ENCODE measurements at regions not wholly inside any gene's neighbourhood (a gene's known extent, or its start where the extent isn't known, plus 50 kb on each side); places are given as distances from the start of the nearest gene placed in this dataset.
A peak's percentile ranks its signal among the peaks of the same experiment; 100 is the strongest.
"Not testable (repeated sequence)": the region's sequence is repeated elsewhere in the genome, so short reads cannot be mapped to it uniquely, and the experiment has no call there.

DNA sequence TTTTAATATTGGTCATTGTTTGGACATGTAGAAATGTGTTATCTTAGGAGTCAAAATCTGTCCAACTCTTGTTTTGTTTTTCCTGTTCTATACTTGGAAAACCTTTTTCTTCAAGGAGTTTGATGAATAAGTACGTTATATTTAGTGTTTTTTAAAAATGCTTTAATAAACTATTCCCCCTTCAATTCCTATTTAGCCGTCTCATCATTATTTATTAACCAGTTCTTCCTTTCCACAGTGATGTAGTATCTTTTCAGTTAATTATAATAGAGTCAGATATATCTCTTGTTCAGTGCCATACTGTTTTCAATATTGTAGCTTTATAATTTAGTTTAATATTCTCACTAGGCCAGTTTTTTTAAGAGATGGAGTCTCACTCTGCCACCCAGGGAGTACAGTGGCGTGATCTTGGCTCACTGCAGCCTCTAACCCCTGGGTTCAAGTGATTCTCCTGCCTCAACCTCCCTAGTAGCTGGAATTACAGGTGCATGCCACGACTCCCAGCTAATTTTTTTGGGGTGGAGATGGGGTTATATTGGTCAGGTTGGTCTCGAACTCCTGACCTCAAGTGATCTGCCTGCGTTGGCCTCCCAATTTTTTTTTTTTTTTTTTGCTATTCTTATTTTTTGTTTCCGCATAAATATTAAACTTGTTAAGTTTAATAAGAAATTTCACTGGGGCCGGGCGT lies 72.9 kb downstream of the KPNA2 start:
- Histone ChIP-seq H3K4me2 (ENCODE audit: low read depth, low read length) (no peak overlapping the region), H2BK20ac (ENCODE audit: low read depth, low read length) (no peak overlapping the region), H3K9ac (ENCODE audit: low read depth, low read length) (no peak overlapping the region), H3K9me1 (ENCODE audit: insufficient read depth, low read length) (no peaks in the 10 kb centered on the region), H3K18ac (ENCODE audit: low read depth, low read length) (no peak overlapping the region), H3K4me1 (ENCODE audit: control insufficient read depth, insufficient read depth, low read length) (no peaks in the 10 kb centered on the region), H3K9me3 (ENCODE audit: control insufficient read depth, insufficient read depth, low read length) (peaks cover 2% of the 10 kb centered on the region; the same call in 1 of the 2 replicates), H4K20me1 (ENCODE audit: insufficient read depth, low read length) (peaks cover 13% of the 10 kb centered on the region; the same call in 1 of the 2 replicates), H3K14ac (replicated peaks; ENCODE audit: low read depth, low read length) (no peak overlapping the region), H3K79me1 (ENCODE audit: low read depth in 1 of 2, low read length in 2 of 2) (peaks cover 10 to 33% of the 10 kb centered on the region in 2 experiments), H2AFZ (replicated peaks; ENCODE audit: low read length, poor library complexity) (no peak overlapping the region), H3K23ac (ENCODE audit: low read depth, low read length) (no peak overlapping the region), H2BK120ac (ENCODE audit: low read depth, low read length) (no peak overlapping the region), H2BK5ac (ENCODE audit: low read depth, low read length, poor library complexity, severe bottlenecking) (no peak overlapping the region), H4K91ac (ENCODE audit: insufficient read depth, low read depth, low read length) (no peak overlapping the region), H2AK9ac (replicated peaks; ENCODE audit: low read depth, low read length, poor library complexity) (no peak overlapping the region), H3K56ac (ENCODE audit: extremely low read depth, insufficient read depth, low read length) (no peak overlapping the region), H3K4me3 (ENCODE audit: insufficient read depth, low read depth, low read length) (no peak overlapping the region), H2BK15ac (ENCODE audit: low read depth, low read length) (no peak overlapping the region), H3K4ac (ENCODE audit: low read depth, low read length) (no peak overlapping the region), H3K27ac (ENCODE audit: insufficient read depth, low read length) (no peak overlapping the region), H3K36me3 (ENCODE audit: control insufficient read depth, insufficient read depth, low read length) (peaks cover 2% of the 10 kb centered on the region; the same call in 1 of the 2 replicates), H2AK5ac (ENCODE audit: low read depth, low read length) (no peak overlapping the region), H4K5ac (ENCODE audit: low read depth, low read length) (no peak overlapping the region), H4K8ac (ENCODE audit: low read depth in 2 of 2, low read length in 2 of 2) (no peak overlapping the region), H3K27me3 (ENCODE audit: control insufficient read depth, insufficient read depth, low read length) (no peaks in the 10 kb centered on the region)
- in situ Hi-C loops (cut with MboI; ENCODE audit: low sequenced_read_pairs) (no loop called here), intact Hi-C loops (cut with micrococcal nuclease) (no loop called here), dilution Hi-C loops (cut with HindIII; ENCODE audit: low sequenced_read_pairs, unreplicated experiment) (no loop called here)
- ChIA-PET POLR2A (ENCODE audit: unreplicated experiment) (no interaction called here), CTCF (no interaction called here)
- WGBS, 2 experiments (ENCODE audit: extremely low coverage in 2 of 2, insufficient read length in 1 of 2) = no CpG with 5 or more reads among the region's 9 CpGs
- BruUV-seq (replicated peaks) = no TSS peak
- TF ChIP-seq BHLHE40 (IDR thresholded peaks at IDR 0.05; ENCODE audit: low read depth, low read length) (no peak), MAFK (IDR thresholded peaks at IDR 0.05; ENCODE audit: low read depth, low read length) (0 out of 2 replicates have a peak, but pooled peaks have one; percentile 22), RAD21 (IDR thresholded peaks at IDR 0.05; ENCODE audit: low read length) (no peak), CHD1 (IDR thresholded peaks at IDR 0.05; ENCODE audit: low read depth, low read length) (no peak), FOS (IDR thresholded peaks at IDR 0.05; ENCODE audit: low read depth, low read length) (no peak)
- TF ChIP-seq, protein P1, sequence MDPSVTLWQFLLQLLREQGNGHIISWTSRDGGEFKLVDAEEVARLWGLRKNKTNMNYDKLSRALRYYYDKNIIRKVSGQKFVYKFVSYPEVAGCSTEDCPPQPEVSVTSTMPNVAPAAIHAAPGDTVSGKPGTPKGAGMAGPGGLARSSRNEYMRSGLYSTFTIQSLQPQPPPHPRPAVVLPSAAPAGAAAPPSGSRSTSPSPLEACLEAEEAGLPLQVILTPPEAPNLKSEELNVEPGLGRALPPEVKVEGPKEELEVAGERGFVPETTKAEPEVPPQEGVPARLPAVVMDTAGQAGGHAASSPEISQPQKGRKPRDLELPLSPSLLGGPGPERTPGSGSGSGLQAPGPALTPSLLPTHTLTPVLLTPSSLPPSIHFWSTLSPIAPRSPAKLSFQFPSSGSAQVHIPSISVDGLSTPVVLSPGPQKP (IDR thresholded peaks at IDR 0.05; ENCODE audit: borderline replicate concordance, low read depth, low read length) = no peak
- ATAC-seq (ENCODE audit: low read depth) (no peak), DNase-seq (no peak)

DNA sequence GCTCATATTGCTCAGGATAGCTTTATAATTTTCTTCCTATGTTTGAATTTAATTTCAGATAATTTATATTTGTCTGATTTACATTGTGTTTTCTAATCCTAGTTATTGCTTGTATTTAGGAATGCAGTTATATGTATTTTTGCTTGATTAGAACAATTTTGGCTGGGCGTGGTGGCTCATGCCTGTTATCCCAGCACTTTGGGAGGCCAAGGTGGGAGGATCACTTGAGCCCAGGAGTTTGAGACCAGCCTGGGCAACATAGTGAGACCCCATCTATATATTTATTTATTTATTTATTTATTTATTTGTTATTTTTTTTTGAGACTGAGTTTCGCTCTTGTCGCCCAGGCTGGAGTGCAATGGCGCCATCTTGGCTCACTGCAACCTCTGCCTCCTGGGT lies 73.9 kb downstream of the KPNA2 start:
- H3K4me2 ChIP-seq (ENCODE audit: low read depth, low read length); H3K14ac ChIP-seq (replicated peaks; ENCODE audit: low read depth, low read length); H2AK9ac ChIP-seq (replicated peaks; ENCODE audit: low read depth, low read length, poor library complexity); H2AK5ac ChIP-seq (ENCODE audit: low read depth, low read length); H3K23ac ChIP-seq (ENCODE audit: low read depth, low read length); H3K4ac ChIP-seq (ENCODE audit: low read depth, low read length); H3K4me1 ChIP-seq (ENCODE audit: control insufficient read depth, insufficient read depth, low read length); H3K9me3 ChIP-seq (ENCODE audit: control insufficient read depth, insufficient read depth, low read length); POLR2A ChIA-PET (ENCODE audit: unreplicated experiment); H2BK5ac ChIP-seq (ENCODE audit: low read depth, low read length, poor library complexity, severe bottlenecking); H3K4me3 ChIP-seq (ENCODE audit: insufficient read depth, low read depth, low read length); H3K18ac ChIP-seq (ENCODE audit: low read depth, low read length); H4K91ac ChIP-seq (ENCODE audit: insufficient read depth, low read depth, low read length); ATAC-seq (ENCODE audit: low read depth); H2BK120ac ChIP-seq (ENCODE audit: low read depth, low read length); H3K27ac ChIP-seq (ENCODE audit: insufficient read depth, low read length); in situ Hi-C loops (cut with MboI; ENCODE audit: low sequenced_read_pairs); dilution Hi-C loops (cut with HindIII; ENCODE audit: low sequenced_read_pairs, unreplicated experiment); DNase-seq; H3K9ac ChIP-seq (ENCODE audit: low read depth, low read length); H3K9me1 ChIP-seq (ENCODE audit: insufficient read depth, low read length); BruUV-seq (replicated peaks); CTCF ChIA-PET; H2AFZ ChIP-seq (replicated peaks; ENCODE audit: low read length, poor library complexity); H3K27me3 ChIP-seq (ENCODE audit: control insufficient read depth, insufficient read depth, low read length); H3K56ac ChIP-seq (ENCODE audit: extremely low read depth, insufficient read depth, low read length); H4K8ac ChIP-seq (ENCODE audit: low read depth in 2 of 2, low read length in 2 of 2); H2BK15ac ChIP-seq (ENCODE audit: low read depth, low read length); H2BK20ac ChIP-seq (ENCODE audit: low read depth, low read length); intact Hi-C loops (cut with micrococcal nuclease); H4K5ac ChIP-seq (ENCODE audit: low read depth, low read length); H3K36me3 ChIP-seq (ENCODE audit: control insufficient read depth, insufficient read depth, low read length): not testable (repeated sequence)
- WGBS, 2 experiments (ENCODE audit: extremely low coverage in 2 of 2, insufficient read length in 1 of 2) = no CpG with 5 or more reads among the region's 4 CpGs
- Histone ChIP-seq H4K20me1 (ENCODE audit: insufficient read depth, low read length) (peaks cover 13% of the 10 kb centered on the region; the same call in 1 of the 2 replicates), H3K79me1 (ENCODE audit: low read depth in 1 of 2, low read length in 2 of 2) (peaks cover 15 to 38% of the 10 kb centered on the region in 2 experiments)

Data from IMR-90 (cell line).